ENCODE measurements at regions not wholly inside any gene's neighbourhood (a gene's known extent, or its start where the extent isn't known, plus 50 kb on each side); places are given as distances from the start of the nearest gene placed in this dataset.
"Not testable (repeated sequence)": the region's sequence is repeated elsewhere in the genome, so short reads cannot be mapped to it uniquely, and the experiment has no call there.

GRCh38 chr2:239644594-239644993, 243.8 kb upstream of the HDAC4 start:
- H3K4me3 Mint-ChIP-seq; H3K4me1 Mint-ChIP-seq; DNase-seq; H3K9me3 Mint-ChIP-seq; H3K36me3 Mint-ChIP-seq; H3K27ac ChIP-seq (ENCODE audit: low read length); H3K4me3 ChIP-seq (ENCODE audit: control insufficient read depth in 1 of 2, extremely low read depth in 1 of 2, low read length in 1 of 2); POLR2A ChIA-PET; H3K36me3 ChIP-seq (ENCODE audit: control insufficient read depth in 2 of 2, extremely low read depth in 1 of 2, insufficient read depth in 1 of 2, low read length in 1 of 2); H3K27me3 ChIP-seq (replicated peaks in 1 of 2; ENCODE audit: control insufficient read depth in 2 of 2, extremely low read depth in 1 of 2, insufficient read depth in 2 of 2, low read length in 1 of 2); H3K27ac Mint-ChIP-seq; H3K4me1 ChIP-seq (ENCODE audit: control insufficient read depth in 1 of 2, extremely low read depth in 1 of 2, insufficient read depth in 2 of 2, low read length in 2 of 2); H3K27me3 Mint-ChIP-seq; CTCF ChIA-PET; H3K9me3 ChIP-seq; ATAC-seq (replicated peaks in 1 of 4): not testable (repeated sequence)
- WGBS (ENCODE audit: insufficient coverage) = 85% methylated on average over 3 of the region's 25 CpGs

DNA sequence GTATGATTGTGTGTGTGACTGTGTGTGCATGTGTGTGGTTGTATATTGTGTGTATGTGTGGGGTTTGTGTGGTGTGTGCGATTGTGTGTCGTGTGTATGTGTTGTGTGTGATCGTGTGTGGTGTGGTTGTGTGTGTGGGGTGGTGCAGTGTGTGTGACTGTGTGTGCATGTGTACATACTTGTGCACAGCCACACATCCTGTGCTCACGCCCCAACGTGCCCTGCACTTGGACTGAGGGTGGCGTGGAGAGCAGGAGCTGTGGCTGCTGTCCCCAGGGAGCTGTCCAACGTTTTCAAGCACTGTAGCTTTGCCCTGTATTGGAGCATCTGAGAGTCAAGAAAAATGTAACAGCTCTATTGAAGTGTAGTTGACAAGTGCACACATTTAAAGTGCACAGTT, 243.2 kb upstream of the HDAC4 start:
- no peaks in the 10 kb centered on the region for H3K9me3 ChIP-seq
- peaks cover 0 to 6% (median 0%) of the 10 kb centered on the region in 3 donors for H3K4me1 Mint-ChIP-seq
- no peak overlapping the region for H3K27ac Mint-ChIP-seq
- H3K27ac ChIP-seq (ENCODE audit: low read length) = no peak overlapping the region
- no peak overlapping the region for H3K4me3 ChIP-seq (ENCODE audit: control insufficient read depth in 1 of 2, extremely low read depth in 1 of 2, low read length in 1 of 2)
- peaks cover 0 to 4% of the 10 kb centered on the region in 2 donors for H3K27me3 Mint-ChIP-seq
- H3K36me3 ChIP-seq (ENCODE audit: control insufficient read depth in 2 of 2, extremely low read depth in 1 of 2, insufficient read depth in 1 of 2, low read length in 1 of 2) = no peaks in the 10 kb centered on the region
- CTCF ChIA-PET = no interaction called here
- WGBS (ENCODE audit: insufficient coverage) = 58% methylated on average over 7 of the region's 7 CpGs
- H3K4me3 Mint-ChIP-seq = no peak overlapping the region
- no peaks in the 10 kb centered on the region for H3K36me3 Mint-ChIP-seq
- ATAC-seq (replicated peaks in 1 of 4) = peak in 1 of 4 experiments; percentile 20
- H3K9me3 Mint-ChIP-seq = peaks cover 2 to 4% (median 4%) of the 10 kb centered on the region in 3 donors
- peak in 3 of 35 experiments; percentile 8 to 18 (median 11) for DNase-seq
- POLR2A ChIA-PET = no interaction called here
- H3K4me1 ChIP-seq (ENCODE audit: control insufficient read depth in 1 of 2, extremely low read depth in 1 of 2, insufficient read depth in 2 of 2, low read length in 2 of 2) = peaks cover 0 to 8% of the 10 kb centered on the region in 2 experiments
- H3K27me3 ChIP-seq (replicated peaks in 1 of 2; ENCODE audit: control insufficient read depth in 2 of 2, extremely low read depth in 1 of 2, insufficient read depth in 2 of 2, low read length in 1 of 2) = peaks cover 0 to 5% of the 10 kb centered on the region in 2 experiments

DNA sequence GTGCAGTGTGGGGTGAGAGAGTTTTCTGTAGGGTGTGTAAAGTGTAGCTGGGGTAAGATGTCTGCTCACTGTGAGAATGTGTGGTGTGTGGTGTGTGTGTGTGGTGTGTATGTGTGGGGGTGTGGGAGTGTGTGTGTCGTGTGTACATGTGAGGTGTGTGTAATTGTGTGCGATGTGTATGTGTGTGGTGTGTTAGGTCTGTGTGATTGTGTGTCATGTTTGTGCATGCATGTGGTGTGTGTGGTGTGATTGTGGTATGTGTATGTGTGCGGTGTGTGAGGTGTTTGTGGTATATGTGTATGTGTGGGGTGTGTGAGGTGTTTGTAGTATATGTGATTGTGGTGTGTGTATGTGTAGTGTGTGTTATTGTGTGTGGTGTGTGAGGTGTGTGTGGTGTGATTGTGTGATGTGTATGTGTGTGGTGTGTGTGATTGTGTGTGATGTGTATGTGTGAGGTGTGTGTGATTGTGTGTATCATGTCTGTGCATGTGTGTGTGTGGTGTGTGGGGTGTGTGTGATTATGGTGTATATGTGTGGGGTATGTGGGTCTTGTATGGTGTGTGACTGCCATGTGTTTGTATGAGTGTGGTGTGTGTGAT, 241.7 kb upstream of the HDAC4 start:
- Histone ChIP-seq H3K27ac (ENCODE audit: low read length) (no peak overlapping the region), H3K27me3 (replicated peaks in 1 of 2; ENCODE audit: control insufficient read depth in 2 of 2, extremely low read depth in 1 of 2, insufficient read depth in 2 of 2, low read length in 1 of 2) (peaks cover 0 to 5% of the 10 kb centered on the region in 2 experiments), H3K36me3 (ENCODE audit: control insufficient read depth in 2 of 2, extremely low read depth in 1 of 2, insufficient read depth in 1 of 2, low read length in 1 of 2) (no peaks in the 10 kb centered on the region), H3K4me1 (ENCODE audit: control insufficient read depth in 1 of 2, extremely low read depth in 1 of 2, insufficient read depth in 2 of 2, low read length in 2 of 2) (peaks cover 0 to 8% of the 10 kb centered on the region in 2 experiments), H3K4me3 (ENCODE audit: control insufficient read depth in 1 of 2, extremely low read depth in 1 of 2, low read length in 1 of 2) (no peak overlapping the region), H3K9me3 (no peaks in the 10 kb centered on the region)
- no peak overlapping the region for H3K27ac Mint-ChIP-seq
- ATAC-seq (replicated peaks in 1 of 4) (no peak), DNase-seq (no peak)
- WGBS (ENCODE audit: insufficient coverage) = 80% methylated on average over 3 of the region's 3 CpGs
- peaks cover 0 to 6% (median 0%) of the 10 kb centered on the region in 3 donors for H3K4me1 Mint-ChIP-seq
- no peaks in the 10 kb centered on the region for H3K36me3 Mint-ChIP-seq
- H3K4me3 Mint-ChIP-seq = no peak overlapping the region
- peaks cover 0 to 2% of the 10 kb centered on the region in 2 donors for H3K27me3 Mint-ChIP-seq
- CTCF ChIA-PET = no interaction called here
- H3K9me3 Mint-ChIP-seq = no peaks in the 10 kb centered on the region
- POLR2A ChIA-PET = no interaction called here

DNA sequence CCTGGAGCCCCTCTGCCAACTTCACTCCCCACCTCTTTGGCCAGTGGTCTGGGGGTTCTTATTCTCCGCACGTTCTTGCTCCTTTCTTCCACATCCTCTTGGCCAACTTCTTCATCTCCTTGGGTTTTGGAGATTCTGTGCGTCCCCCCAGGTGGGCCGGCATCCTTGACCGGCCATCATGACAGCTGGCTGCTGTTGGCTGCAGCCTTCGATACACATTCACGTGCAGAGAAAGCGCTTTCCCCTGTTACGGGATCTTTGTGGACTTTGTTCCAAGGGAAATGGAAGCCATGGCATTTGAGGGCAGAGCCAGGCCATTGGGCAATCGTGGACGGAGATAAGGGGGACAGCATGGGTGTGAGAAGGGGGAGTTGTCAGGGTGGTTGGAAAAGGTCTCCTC, 241.1 kb upstream of the HDAC4 start:
- POLR2A ChIA-PET = interaction anchor here in 1 of 2 donors (0.6 kb wide), 1 partner anchor 21 kb away, joined by 3 read pairs; no protein-coding TSS in a partner anchor
- H3K9me3 Mint-ChIP-seq = not testable (repeated sequence)
- WGBS (ENCODE audit: insufficient coverage) = 100% methylated on average over 3 of the region's 11 CpGs

DNA sequence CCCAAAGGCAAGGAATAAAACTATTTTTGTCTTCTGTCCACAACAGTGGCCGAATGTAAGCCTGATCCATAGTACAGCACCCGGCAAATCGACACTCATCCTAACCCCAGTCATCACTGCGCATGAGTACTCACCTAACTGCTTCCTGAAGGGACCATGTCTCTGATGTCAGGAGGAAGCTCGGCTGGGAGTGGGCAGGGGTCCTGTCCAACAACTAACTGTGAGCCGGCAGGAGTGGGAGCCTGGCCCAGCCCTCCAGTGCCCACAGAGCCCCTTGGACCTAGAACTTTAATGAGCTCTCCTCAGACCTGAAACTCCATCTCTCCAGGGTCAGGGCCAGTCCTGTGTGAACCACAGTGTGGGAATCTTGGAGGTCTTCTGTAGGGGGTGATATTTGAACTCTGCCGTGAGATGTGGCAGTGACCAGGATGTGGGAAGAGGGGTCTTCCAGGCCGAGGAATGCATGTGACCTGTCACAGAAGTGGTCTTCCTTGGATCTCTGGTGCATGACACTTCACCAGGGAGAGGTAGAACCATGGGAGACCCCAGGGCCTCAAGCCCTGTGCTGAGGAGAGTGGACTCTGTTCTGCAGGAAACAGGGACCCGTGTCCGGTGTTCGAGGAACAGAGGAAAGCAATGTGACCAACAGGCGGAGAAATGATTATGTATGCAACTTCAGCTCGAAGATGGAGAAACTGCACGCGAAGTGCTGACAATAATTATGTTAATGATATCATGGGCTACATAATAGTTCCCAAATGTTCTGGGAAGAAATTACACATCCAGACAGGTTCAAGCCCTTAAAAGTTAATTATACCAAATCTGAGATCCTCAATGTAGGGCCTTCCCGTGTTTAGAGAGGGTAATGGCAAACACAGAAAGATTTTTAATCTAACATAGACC, 240.1 kb upstream of the HDAC4 start:
- 91% methylated on average over 9 of the region's 16 CpGs for WGBS (ENCODE audit: insufficient coverage)
- H3K27me3 ChIP-seq (replicated peaks in 1 of 2; ENCODE audit: control insufficient read depth in 2 of 2, extremely low read depth in 1 of 2, insufficient read depth in 2 of 2, low read length in 1 of 2) = peaks cover 0 to 6% of the 10 kb centered on the region in 2 experiments
- no peaks in the 10 kb centered on the region for H3K4me1 Mint-ChIP-seq
- no peaks in the 10 kb centered on the region for H3K9me3 ChIP-seq
- H3K36me3 ChIP-seq (ENCODE audit: control insufficient read depth in 2 of 2, extremely low read depth in 1 of 2, insufficient read depth in 1 of 2, low read length in 1 of 2) = no peaks in the 10 kb centered on the region
- H3K4me1 ChIP-seq (ENCODE audit: control insufficient read depth in 1 of 2, extremely low read depth in 1 of 2, insufficient read depth in 2 of 2, low read length in 2 of 2) = peaks cover 0 to 3% of the 10 kb centered on the region in 2 experiments
- no peak for DNase-seq
- POLR2A ChIA-PET = interaction anchor here in 1 of 2 donors (0.6 kb wide), 1 partner anchor 20 kb away, joined by 3 read pairs; no protein-coding TSS in a partner anchor
- ATAC-seq (replicated peaks in 1 of 4) = no peak
- no peak overlapping the region for H3K27ac ChIP-seq (ENCODE audit: low read length)
- H3K4me3 Mint-ChIP-seq = no peak overlapping the region
- H3K4me3 ChIP-seq (ENCODE audit: control insufficient read depth in 1 of 2, extremely low read depth in 1 of 2, low read length in 1 of 2) = no peak overlapping the region
- CTCF ChIA-PET = interaction anchor here in 1 of 2 donors (0.5 kb wide), 1 partner anchor 14 kb away, joined by 7 read pairs; no protein-coding TSS in a partner anchor
- H3K9me3 Mint-ChIP-seq = no peaks in the 10 kb centered on the region
- peaks cover 0 to 2% of the 10 kb centered on the region in 2 donors for H3K27me3 Mint-ChIP-seq
- no peak overlapping the region for H3K27ac Mint-ChIP-seq
- no peaks in the 10 kb centered on the region for H3K36me3 Mint-ChIP-seq

More for the DNA sequence above, 241.1 kb upstream of the HDAC4 start:
- H3K36me3 ChIP-seq (ENCODE audit: control insufficient read depth in 2 of 2, extremely low read depth in 1 of 2, insufficient read depth in 1 of 2, low read length in 1 of 2); H3K4me1 Mint-ChIP-seq; H3K27me3 Mint-ChIP-seq; ATAC-seq (replicated peaks in 1 of 4); H3K36me3 Mint-ChIP-seq; H3K27me3 ChIP-seq (replicated peaks in 1 of 2; ENCODE audit: control insufficient read depth in 2 of 2, extremely low read depth in 1 of 2, insufficient read depth in 2 of 2, low read length in 1 of 2); H3K4me1 ChIP-seq (ENCODE audit: control insufficient read depth in 1 of 2, extremely low read depth in 1 of 2, insufficient read depth in 2 of 2, low read length in 2 of 2); H3K4me3 Mint-ChIP-seq; DNase-seq; H3K27ac Mint-ChIP-seq; H3K27ac ChIP-seq (ENCODE audit: low read length); H3K9me3 ChIP-seq; CTCF ChIA-PET; H3K4me3 ChIP-seq (ENCODE audit: control insufficient read depth in 1 of 2, extremely low read depth in 1 of 2, low read length in 1 of 2): not testable (repeated sequence)

- ATAC-seq (replicated peaks in 1 of 4) (no peak), DNase-seq (no peak)
- Mint-ChIP-seq H3K4me1 (no peaks in the 10 kb centered on the region), H3K4me3 (no peak overlapping the region), H3K9me3 (no peaks in the 10 kb centered on the region), H3K27me3 (peaks cover 0 to 2% of the 10 kb centered on the region in 2 donors), H3K36me3 (no peaks in the 10 kb centered on the region), H3K27ac (no peak overlapping the region)
- H3K27me3 ChIP-seq (replicated peaks in 1 of 2; ENCODE audit: control insufficient read depth in 2 of 2, extremely low read depth in 1 of 2, insufficient read depth in 2 of 2, low read length in 1 of 2) = peaks cover 0 to 4% of the 10 kb centered on the region in 2 experiments
- POLR2A ChIA-PET = no interaction called here
- H3K27ac ChIP-seq (ENCODE audit: low read length) = no peak overlapping the region
- H3K4me3 ChIP-seq (ENCODE audit: control insufficient read depth in 1 of 2, extremely low read depth in 1 of 2, low read length in 1 of 2) = no peak overlapping the region
- 93% methylated on average over 2 of the region's 5 CpGs for WGBS (ENCODE audit: insufficient coverage)
- no peaks in the 10 kb centered on the region for H3K36me3 ChIP-seq (ENCODE audit: control insufficient read depth in 2 of 2, extremely low read depth in 1 of 2, insufficient read depth in 1 of 2, low read length in 1 of 2)
- no peaks in the 10 kb centered on the region for H3K9me3 ChIP-seq
- no peaks in the 10 kb centered on the region for H3K4me1 ChIP-seq (ENCODE audit: control insufficient read depth in 1 of 2, extremely low read depth in 1 of 2, insufficient read depth in 2 of 2, low read length in 2 of 2)
- CTCF ChIA-PET = no interaction called here
Measured at GRCh38 chr2:239640210-239640609, 239.4 kb upstream of the HDAC4 start.
